ENCODE measurements at regions not wholly inside any gene's neighbourhood (a gene's known extent, or its start where the extent isn't known, plus 50 kb on each side); places are given as distances from the start of the nearest gene placed in this dataset.

DNA sequence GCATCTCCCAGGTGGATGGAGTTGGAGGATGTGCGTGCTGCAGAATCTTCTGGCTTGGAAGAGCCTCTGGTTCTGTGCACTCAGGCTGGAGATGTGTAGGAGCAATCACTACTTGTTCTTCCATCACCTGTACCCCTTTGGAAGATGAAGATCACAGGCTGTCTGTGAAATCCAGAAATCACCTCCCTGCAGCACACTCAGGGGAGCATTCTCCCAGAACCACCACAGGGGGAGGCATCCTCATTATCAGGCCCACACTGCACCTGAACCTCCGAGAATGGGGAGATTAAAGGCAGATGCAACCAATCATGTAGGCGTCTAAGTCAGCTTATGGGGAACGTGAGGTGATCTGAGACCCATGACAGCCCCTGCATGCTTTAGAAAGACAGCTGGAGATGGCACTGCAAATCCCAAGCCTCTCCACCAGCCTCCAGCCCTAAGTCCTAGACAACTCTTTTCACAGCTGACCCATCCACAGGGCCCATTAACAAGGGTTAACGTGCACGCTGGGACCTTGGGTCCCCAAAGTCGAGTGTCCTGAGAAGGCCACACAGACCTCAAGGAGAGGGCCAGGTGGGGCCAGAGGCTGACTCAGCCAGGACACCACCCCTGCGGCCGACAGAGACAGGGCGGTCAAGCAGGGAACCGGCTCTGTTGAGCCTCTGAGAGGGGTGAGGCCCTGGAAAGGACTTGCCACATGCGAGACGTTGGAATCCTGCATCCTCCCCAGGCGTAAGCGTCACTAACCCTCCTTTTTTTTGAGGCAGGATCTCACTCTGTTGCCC, 314.9 kb downstream of the EIPR1 start:
- DNase-seq (ENCODE audit: low read depth): no peak

DNA sequence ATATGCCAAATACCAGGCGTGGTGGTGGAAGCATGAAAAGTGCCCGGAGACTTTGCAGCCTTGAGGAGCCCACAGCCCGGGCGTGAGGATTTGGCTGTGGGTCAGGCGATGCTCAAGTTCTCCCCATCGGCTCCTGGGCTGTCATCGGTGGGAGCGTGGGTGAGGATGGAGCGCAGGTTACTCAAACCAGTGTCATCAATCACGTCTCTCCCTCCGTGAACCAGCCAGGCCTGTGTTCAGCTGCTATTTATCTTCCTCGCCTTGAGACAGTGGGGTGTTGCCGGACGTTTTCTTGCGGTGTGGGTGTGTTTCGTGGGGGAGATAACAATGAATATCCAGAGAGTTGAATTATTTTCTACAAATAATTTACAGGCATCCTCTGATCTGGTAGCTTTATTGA, 317.6 kb downstream of the EIPR1 start:
- no peak for DNase-seq (ENCODE audit: low read depth)

DNA sequence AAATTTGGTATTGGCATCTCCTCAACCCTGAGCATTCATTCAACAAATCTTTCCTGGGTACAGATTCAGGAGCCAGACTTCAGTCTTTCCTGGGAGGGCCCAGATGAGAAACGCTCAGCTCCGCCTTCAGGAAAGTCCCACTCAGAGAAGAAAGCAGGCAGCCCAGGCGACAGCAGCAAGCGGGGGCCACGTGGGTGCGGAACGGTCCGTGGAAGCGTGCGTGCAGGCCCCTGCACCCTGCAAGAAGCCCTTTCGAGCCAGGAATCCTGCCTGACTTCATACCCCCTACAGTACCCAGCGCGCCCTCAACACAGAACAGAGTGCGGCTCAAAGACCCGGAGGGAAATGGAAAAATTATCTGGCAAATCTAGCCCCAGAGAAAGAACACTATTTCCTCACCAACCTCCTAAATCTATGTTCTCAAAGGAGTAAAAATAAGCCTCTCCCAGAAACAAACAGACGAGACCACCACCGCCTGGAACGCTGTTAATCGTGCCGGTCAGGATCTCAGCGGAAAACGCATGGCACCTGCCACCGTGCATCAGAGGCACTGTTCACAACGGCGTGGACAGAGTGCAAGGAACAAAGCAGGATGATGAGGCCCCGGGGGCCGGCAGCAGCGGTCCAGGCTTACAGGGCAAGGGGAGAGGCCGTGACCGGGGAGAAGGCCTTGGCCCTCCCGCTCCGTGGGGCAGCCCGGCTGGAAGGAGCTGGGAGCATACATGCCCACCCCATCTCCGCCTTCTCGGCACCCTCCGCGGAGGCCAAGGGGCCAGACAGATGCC, 318.3 kb downstream of the EIPR1 start:
- no peak for DNase-seq (ENCODE audit: low read depth)

DNA sequence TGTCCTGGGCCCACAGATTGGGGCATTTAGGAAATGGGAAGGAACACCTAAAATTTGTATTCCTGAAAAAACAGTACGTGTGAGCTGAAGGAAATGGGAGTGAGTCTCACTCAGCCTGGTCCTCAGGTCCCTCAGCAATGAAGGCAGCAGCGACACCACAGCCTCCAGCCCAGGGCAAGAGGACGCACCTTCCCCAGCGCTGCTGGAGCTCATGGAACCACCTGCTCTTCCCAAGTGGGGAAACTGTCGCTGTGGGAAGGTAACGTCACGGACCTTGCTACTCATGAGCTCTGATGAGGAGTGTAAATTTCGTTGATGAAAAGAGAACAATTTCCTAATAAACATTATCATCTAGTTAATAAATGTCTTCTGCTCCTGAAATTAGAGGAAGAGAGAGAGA, 323.6 kb downstream of the EIPR1 start:
- no peak for DNase-seq (ENCODE audit: low read depth)

DNA sequence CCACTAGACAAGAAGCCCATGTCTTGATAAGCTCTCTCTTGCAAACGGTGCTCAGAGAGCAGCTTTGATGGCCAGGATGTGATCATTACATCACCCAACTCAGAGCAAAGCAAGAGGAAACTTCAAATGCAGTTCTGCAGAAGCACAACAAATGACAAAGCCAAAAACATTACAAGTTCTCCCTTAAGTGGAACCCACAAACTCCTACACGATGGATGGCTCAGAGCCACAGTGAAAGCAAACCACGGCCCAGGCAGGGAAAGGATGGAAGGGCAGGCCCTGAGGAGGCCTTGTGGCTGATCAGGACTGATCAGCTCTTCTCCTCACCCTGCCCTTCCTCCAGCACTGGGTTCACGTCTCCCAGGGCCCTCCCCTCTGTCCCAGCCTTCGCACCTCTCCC, 326.4 kb downstream of the EIPR1 start:
- no peak for DNase-seq (ENCODE audit: low read depth)

DNA sequence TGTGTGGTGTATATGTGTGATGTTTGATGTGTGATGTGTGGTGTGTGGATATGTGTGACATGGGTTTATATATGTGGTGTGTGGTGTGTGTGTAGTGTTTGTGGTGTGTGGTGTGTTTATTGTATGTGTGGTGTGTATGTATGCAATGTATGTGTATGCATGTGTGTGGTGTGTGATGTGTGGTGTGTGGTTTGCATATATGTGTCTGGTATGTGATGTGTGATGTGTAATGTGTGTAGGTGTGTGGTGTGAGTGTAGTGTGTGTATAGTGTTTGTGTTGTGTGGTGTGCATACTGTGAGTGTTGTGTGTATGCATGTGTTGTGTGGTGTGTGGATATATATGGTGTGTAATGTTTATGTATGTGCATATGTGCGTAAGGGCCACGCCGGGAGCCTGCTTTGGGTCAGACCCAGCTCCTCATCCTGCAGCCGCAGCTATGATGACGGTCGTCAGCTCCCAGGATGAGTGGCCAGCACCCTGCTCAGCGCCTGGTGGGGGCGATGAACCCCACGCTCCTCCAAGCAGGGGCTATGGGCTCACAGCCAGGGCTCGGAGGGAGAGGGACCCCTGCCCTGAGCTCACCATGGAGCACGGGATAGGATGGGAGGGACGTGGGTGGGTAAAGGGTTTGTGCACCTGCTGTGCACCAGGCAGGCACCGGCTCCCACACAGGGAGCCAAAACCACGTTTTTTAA, 331.3 kb downstream of the EIPR1 start:
- DNase-seq (ENCODE audit: low read depth): no peak

DNA sequence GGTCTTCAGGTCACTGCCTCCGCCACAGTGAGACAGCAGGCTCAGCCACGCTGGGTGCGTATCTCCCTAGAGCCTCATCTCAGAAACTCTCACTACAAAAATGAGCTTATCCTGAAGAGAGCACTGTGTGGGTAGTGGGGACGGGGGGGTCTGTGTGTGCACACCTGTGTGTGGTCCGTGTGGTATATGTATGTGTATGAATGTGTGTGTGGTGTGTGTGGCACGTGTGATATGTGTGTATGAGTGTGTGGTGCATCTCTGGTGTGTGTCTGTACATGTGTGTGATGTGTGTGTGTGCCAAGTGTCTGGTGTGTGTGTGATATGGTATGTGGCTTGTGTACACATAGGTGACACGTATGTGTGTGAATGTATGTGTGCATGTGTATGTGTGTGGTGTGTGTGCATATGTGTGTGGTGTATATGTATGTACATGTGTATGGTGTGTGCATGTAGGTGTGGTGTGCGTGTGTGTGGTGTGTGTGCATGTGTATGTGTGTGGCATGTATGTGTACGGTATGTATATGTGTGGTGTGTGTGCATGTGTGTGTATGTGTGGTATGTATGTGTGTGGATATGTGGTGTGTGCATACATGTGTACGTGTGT, 332.2 kb downstream of the EIPR1 start:
- DNase-seq (ENCODE audit: low read depth): no peak

DNA sequence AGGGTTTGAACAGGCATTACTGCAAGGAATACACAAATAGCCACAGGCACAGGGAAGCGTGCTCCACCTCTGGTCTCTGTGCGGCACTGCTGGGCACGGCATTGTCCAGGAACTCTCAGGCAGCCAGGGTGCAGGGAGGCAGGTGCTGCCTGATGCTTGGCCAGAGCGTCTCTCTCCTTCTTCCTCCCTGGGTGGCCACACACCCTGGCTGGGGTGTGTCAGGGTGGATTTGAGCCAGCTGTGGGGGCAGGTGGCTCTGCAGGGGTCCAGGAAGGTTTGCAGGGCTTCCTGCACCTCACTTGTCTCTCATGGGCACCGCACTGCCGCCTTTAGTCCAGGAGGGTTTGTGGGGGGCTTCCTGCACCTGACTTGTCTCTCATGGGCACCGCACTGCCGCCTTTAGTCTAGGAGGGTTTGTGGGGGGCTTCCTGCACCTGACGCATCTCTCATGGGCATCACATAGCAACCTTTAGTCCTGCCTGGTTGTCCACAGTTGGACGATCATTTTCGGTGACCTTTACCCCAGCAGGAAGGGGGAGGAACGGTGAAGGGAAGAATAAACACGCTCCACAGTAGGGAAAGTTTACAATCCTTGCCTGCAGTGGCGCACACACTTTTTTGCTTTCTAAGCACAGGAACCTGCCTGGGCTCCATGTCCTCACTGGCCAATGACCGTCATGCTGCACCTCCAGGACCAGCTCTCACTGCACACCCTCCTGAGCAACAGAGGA, 332.9 kb downstream of the EIPR1 start:
- DNase-seq (ENCODE audit: low read depth): no peak

DNA sequence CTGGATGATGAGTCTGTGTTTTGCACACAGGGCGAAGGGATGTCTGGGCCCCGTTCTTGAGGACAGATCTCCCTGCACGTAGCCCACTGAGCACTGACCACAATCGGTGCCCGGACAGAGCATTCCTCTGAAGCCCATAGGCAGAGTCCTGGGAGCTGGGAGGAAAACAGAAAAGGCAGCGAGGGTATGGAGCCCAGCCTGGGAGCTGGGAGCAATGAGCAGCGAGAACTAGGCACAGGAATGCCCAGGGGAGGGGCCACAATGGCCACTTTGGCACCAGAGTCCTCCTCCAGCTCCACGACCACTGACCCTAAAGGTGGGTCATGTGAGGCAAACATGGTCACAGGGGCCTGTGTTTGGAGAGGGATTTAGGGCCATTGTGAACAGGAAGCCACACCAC, 333.9 kb downstream of the EIPR1 start:
- DNase-seq (ENCODE audit: low read depth): no peak

DNA sequence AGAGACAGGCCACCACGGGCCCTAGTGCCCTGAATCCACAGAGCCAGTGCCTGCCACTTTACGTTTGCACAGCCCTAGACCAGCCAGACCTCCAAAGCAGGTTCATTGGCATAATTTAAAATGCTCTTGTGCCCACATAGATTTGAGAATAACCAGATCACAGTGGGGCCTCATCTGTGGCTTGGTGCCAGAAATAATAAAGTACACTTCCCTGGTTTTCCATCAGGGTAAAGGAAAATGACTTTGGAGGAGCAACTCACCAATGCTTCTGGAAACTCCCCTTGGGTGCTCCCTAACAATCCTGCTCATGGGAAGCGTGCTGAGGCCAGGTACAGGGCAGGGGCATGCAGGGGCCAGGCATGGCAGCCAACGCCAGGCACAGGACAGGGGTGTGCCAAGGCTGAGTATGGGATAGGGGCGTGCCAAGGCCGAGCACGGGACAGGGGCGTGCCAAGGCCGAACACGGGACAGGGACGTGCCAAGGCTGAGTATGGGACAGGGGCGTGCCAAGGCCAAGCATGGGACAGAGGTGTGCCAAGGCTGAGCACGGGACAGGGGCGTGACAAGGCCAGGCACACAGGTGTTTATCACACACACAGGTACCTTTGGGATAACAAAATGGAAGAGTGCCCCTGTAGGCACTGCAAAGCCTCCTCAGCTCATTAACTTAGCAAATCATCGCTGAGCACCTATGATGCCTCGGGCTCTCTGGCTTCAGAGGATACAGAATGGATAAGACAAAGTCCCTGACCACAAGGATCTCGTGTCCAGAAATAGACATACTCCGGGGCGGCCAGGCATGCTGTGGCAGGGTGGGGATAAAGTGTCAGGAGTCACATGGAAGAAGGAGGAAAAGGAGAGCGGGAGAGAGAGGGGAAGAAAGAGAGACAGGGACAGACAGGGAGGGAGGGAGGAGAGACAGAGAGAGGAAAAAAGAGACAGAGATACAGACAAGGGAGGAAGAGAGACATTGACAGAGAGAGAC, 334.7 kb downstream of the EIPR1 start:
- DNase-seq (ENCODE audit: low read depth): no peak

DNA sequence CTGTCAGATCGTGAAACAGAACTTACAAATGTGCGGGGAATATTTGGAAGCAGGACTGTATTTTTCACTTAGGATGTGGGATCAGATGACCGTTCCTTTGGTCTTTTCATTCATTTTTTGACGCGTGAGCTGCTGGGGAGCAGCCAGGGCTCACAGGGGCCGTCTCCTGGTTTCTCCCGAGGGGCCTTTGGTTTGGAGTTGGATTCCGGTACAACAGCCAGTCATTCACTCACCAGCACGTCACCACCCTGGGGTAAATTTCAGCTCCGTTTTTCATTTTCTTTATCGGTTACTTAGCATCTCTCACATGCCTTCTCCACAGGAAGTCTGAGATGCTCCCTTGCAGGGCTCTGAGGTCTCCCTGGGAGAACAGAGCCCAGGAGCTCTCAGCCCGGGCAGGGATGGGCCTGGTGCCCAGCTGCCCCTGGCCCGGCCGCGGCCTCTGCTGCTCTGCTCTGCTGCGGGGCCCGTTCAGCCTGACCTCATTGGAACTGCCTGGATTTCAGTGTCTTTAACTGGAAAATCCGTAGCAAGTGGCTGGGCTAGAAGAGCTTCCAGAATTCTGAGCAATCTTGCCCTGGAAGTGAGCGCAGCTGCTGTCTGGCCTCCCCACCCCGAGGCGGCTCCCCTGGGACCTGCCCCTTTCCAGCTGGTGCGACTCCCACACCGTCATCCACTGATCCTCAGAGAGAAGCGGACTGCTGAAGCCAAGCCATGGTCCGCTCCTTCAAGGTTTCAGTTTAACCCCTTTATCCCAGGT, 335.6 kb downstream of the EIPR1 start:
- no peak for DNase-seq (ENCODE audit: low read depth)

DNA sequence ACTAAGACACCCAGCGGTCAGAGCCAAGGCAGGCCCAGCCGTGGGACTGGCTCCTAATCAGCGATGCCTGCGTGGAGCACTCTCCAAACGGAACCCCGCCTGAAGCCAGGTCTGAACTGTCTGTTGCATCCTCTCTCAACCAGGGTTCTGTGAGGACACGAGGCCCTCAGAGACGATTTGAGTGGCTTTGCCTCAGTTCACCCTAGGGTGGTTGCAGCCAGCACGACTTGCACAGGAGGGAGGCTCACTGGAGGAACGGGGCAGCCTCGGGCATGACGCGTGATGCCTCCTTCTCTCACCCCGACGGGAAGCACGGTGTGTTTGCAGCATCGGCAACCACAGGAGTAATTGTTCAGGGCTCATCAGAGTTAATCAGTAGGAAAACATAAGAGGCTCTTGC, 336.4 kb downstream of the EIPR1 start:
- DNase-seq (ENCODE audit: low read depth): no peak

DNA sequence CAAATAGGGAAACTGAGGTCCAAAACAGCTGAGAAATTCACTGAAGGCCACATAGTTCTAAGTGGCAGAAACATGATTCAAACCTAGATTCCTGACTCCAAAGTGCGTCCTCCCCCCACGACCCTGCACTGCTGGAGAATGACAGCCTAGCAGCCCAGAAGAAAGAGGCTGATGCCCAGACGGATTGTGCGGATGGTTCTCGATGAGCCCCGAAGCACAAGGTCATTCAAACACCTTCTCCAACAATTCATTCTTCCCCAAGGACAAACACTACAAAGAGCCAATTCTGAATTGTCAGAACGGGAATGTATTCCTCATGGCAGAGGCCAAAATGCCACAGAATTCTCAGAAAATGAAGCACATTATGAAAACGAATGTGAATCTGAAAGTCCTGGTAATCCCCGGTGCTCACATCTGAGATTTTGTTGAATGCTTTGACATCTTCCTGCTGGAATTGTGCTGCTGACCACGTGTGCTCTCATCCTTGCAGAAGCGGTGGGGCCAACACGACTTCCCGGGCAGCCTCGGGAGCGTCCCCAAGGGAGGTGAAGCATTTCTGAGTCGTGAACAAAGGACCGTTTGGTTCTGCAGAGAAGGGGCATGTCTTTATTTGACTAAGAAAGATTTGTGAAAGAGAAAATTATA, 337.0 kb downstream of the EIPR1 start:
- DNase-seq (ENCODE audit: low read depth): no peak

DNA sequence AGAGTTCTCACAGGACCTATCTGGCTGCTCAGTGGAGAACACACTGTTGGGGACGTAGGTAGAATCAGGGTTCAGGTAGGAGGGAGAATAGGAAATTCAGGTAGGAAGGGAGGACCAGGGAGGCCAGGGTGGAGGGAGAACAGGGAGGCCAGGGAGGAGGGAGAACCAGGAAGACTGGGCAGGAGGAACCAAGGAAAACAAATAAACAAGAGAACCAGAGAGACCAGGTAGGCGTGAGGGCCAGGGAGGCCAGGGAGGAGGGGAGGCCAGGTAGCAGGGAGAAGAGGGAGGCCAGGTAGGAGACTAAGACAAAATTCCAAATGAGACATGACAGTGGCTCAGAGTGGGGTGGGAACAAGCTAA, 337.6 kb downstream of the EIPR1 start:
- DNase-seq (ENCODE audit: low read depth): no peak

DNA sequence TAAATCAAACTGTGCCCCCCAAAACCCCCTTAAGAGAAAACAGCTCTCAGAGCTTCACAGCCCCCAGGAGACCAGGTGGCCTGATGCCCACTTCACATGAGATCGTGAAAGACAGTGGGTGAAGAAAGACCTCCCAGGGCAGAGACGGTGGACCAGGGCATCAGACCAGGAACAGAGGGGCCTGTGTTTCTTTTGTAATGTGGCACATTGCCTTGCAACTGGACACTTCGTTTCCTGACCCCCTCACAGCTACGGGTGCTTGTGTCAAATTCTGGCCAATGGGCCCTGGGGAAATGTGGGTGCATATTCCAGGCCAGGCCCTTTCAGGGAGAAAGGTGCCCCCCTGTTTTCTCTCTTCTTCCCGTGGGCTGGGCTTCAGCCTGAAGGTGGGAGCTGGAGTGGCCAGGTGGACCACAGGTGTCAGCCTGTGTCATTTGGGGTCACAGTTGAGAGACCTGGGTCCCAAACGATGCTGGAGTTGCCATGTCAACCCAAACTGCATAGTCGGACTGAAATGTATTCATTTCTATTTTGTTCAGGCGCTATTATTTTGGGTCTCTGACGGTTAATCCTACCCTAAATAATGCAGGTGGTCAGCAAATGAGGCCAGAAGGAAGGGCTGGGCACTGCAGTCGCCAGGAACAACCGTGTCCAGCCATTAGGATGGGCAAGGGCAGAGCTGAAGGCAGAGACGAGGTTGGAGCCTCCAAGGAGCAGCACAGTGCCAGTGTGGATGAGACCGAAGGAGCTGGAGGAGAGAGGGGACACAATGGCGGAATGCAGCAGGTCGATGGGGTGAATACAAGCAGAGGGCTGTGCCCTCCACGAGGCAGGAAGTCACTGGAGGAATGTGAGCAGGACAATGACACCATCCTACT, 338.2 kb downstream of the EIPR1 start:
- no peak for DNase-seq (ENCODE audit: low read depth)

DNA sequence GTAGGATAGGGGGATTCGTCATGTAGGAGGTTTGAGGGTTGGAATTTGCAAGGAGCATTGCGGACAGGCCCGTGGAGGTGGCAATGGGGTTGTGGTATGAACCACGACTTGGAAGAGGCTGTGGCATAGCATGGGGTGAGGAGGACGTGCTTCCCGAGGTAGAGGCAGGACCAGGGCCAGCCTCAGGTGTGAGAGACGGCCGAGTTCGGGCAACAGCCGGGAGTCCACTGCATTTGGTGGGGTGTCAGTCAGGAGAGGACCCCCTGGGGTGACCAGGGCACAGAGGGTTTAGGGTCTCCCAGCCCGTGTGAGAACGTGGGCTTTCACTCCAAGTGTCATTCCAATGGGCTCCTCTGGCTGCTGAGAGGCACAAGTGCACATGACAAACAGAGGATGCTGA, 339.0 kb downstream of the EIPR1 start:
- DNase-seq (ENCODE audit: low read depth): no peak

DNA sequence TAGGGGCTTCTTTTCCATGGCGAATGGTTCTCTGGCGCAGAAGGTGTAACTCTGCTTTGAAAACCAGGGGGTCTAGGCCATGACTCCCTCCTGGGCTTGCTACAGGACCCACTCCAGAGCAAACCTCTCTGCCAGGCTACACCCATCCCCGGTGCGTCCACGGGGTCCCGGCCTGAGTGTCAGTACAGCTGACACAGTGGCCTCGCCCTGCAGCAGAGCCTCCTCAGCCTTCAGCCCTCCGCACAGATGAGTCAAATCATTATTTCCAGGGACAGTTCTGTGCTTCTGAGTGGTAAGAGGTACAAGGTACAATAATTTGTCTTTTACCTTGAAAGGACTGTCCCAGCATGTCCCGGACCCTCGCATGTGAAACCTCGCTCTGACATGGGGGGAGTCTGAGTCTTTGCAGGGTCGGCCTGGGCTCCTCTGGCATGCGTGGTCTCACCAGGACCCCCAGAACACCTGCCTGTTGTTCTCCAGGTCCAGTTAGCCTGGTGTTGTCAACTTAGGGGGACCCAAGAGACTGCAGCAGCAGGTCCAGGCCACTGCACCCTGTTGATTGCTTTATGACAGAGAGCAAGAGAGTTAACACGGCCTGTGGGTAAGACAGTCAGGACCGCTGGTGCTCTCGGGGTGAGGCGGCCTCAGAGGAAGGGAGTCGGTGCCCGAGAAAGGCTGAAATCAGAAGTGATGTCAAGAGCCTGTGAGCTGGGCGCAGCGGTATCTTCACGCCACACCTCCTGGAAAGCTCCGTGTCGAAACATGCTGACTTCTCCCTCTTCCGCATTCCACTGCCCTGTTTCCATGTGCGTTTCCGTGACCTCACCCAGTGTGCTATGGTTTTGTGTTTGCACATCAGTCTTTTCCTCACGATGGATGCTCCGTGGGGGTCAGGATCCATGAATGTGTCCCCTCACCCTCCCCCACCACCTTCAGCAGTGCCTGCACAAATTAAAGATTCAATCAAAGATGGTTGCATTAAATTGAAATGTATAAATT, 340.1 kb downstream of the EIPR1 start:
- no peak for DNase-seq (ENCODE audit: low read depth)
